GM18909 (cell line): ENCODE measurements at regions not wholly inside any gene's neighbourhood (a gene's known extent, or its start where the extent isn't known, plus 50 kb on each side); places are given as distances from the start of the nearest gene placed in this dataset.
A peak's percentile ranks its signal among the peaks of the same experiment; 100 is the strongest.

Experiments
- ATAC-seq: cut with Tn5 transposase; IDR thresholded peaks from one replicate; pipeline ENCODE4 v1.9.1; 2021; ENCODE audit warnings: mild to moderate bottlenecking; ENCODE audit not compliant: unreplicated experiment, poor library complexity

GRCh38 chr18:51621864-51622160 lies 424.3 kb upstream of the MEX3C start:
- no peak for ATAC-seq

- ATAC-seq: no peak
These were observed 425.2 kb upstream of the MEX3C start for GRCh38 chr18:51622702-51623101.

GRCh38 chr18:51623653-51624052 lies 426.2 kb upstream of the MEX3C start:
- no peak for ATAC-seq

DNA sequence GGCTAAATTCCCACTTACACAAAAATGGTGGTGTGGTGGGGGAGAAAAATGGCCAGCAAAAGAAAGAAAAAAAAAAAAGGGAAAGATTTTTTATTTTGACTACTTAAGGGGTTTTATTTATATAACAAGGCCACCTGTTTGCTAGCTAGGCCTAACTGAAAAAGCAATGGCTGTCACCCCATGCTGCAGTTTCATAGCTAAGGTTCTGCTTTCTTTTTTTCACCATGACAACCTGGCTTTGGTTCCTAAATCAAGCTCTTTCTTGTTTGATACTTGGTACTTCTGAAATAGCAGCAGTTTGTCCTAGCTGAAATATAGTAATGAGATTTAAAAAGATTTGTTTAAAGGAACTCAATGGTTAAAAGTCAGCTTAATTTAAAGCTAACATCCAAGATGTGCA lies 433.2 kb upstream of the MEX3C start:
- ATAC-seq: no peak

- ATAC-seq: no peak
These were observed 440.4 kb upstream of the MEX3C start for GRCh38 chr18:51637881-51638280.

DNA sequence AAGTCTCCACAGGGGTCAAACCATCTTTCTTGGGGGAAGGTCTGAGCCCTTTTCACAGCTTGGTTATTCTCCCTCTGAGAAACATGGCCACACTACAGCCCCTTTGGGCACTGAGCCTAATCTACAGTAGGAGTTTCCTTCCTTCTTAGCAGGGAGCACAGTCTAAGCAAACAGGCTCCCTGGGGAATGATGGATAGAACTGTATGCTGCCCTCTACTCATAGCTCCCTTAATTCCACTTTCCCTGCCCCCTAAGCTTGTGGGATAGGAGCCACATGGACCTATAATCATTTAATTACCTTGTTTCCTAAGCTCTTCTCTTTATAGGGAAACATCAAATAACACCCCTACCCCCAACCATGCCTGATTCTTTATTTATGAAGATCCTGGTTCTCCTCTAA lies 442.1 kb upstream of the MEX3C start:
- ATAC-seq: no peak

DNA sequence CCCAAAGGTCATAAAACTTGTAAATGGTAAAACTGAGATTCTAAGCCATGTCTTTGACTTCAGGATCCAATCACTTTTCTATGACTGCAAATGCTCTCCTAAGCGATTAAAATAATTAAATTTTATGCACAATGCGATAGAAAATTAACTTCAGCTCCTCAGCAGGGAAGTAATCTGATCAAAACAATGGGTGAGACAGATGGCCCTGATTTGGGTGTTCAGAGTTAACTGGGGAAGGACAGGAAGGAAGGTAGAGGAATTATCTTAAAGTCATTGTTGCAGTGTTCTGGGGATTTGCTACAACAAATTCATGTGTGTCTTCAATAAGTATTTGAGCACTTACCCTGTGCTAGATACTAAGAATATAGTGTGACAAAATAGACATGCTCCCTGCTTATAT lies 446.0 kb upstream of the MEX3C start:
- no peak for ATAC-seq

DNA sequence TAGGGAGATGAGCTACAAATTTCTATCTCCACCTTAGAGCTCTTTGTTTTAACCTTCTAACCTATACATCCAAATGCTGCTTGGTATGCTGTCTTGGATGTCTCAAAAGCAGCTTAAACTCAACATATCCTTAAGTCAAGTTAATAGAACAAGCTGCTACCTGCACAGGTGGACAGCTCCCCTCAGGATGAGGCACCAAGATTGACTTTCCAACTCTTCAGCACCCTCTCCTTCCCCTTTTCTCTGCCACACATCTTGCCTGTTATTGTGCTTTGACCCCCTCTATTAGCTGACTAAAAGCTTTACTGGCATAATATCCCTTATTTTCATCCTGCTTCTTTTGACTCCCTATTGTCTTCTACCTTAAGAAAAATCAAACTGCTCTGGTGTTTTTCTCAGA lies 448.1 kb upstream of the MEX3C start:
- no peak for ATAC-seq

DNA sequence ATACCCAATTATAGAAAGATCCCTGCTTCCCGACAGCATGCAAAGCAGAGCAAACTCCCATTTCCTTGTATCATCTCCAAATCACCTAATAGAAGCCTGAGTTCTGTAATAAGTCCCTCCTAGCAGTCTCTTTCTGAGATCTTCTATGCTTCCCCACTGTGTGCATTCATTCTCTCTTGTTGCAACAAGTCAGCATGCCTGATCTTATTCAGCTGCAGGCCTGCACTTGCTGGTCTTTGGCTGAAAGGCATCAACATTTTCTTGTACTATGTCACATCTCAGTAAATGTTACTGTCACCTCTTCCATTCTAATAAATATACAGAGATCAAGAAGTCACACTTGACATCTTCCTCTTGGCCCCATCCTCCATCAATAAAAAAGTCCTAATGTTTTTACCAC lies 449.9 kb upstream of the MEX3C start:
- no peak for ATAC-seq

DNA sequence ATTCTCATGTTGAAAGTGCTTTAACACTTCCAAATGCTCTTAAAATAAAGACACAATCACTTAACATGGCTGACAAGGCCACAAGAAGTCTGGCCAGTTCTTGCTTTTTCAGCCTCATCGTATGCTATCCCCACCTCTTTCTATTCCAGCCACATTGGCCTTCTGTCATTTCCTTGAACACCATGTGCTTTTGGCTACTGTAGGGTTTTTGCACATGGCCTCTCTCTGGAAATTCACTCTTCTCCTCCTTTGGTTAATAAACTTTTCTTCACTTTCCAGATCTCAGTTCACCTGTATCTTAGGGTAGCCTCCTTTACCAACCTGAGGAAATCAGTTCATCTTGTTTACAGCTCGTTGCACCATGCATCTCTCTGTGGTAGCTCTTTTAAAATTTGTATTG lies 450.5 kb upstream of the MEX3C start:
- ATAC-seq: no peak

DNA sequence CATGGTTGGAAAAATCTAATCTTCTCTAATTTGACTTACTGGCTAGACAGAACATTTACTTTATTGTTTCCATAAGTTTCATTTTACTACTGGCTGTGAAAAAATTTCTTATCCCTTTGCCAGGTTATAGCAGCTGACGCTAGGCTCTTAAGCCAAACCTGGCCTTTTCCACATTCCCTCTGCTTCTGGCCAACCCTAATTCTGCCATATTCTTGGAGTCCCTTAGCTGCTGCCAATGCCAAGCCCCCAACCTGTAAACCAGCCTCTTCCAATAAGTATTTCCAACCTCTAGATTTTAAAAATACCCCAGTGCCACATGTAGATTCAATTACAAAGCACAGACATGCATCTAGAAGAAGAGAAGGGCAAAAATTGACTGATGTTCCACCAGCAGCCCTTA lies 452.3 kb upstream of the MEX3C start:
- ATAC-seq: no peak

DNA sequence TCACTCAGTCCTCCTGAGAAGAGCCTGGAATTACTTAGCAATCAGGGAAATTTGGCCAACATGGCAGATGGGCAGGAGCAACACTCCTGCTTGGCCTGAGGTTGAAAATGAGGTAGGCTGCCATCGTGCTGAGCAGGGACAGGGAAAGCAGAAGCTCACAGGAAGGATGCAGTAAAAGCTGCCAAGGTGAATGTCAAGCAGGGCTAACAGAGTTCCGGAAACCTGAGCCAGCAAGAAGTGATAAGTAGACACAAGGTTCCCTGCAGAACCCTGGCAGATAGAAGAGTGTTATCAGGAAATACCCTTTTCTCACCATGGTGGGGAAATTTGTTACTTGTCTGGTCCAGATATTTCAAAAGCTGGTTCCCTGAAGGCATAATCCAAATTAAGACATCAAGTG lies 454.3 kb upstream of the MEX3C start:
- ATAC-seq: no peak

DNA sequence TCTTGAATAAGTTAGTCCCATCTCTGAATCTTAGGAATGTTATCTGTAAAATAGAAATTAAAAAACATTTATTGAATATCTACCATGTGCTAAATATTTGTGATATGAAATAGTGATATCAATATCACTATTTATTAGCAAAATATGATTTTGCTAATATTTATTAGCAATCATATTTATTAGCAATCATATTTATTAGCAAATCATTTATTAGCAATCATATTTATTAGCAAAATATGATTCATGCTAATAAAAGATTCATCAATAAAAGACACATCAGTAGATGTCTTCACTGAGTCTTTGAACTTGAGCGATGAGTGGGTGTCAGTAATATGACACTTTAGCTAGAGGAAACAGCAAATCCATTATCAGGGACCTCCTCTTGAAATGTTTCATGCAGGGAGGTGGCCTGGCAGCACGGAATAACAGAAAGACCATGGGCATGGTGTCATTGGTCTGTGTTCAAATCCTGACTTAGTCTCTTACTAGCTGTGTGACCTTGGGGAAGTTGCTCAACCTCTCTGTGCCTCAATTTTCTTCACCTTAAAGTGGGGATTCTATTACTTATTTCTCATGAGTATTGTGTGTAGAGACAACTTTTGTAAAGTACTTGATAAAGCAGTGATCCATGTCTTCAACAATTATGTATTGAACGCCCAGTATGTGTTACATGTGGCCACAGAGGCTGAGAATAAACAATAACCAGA lies 456.2 kb upstream of the MEX3C start:
- no peak for ATAC-seq

- peak; percentile 64 for ATAC-seq
These were observed 457.2 kb upstream of the MEX3C start for GRCh38 chr18:51654488-51655326.

- peak; percentile 89 for ATAC-seq
These were observed 457.8 kb upstream of the MEX3C start for GRCh38 chr18:51655327-51655698.

DNA sequence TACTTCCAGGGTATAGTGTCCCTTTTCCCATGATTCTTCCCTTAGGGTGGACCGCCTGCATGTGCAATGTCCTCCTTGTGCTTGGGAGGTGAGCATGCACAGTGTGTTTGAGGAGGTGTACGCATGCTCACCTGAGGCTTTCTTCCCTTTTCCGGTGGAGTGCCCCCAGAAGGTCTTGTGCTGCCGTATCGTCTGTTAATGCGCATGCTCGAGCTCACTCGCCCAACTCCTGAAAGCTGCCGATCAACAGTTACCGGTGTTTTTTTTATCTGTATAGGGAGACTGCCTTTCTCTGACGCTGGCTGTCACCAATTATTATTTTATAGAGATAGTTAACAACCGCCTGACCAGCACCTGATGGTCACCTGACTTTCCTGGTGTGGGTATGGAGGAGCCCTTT lies 458.8 kb upstream of the MEX3C start:
- no peak for ATAC-seq

- no peak for ATAC-seq
These were observed 461.0 kb upstream of the MEX3C start for GRCh38 chr18:51658436-51658835.

- ATAC-seq: no peak
These were observed 462.3 kb upstream of the MEX3C start for GRCh38 chr18:51659781-51660180.

GRCh38 chr18:51660188-51660715 lies 462.8 kb upstream of the MEX3C start:
- ATAC-seq: no peak

DNA sequence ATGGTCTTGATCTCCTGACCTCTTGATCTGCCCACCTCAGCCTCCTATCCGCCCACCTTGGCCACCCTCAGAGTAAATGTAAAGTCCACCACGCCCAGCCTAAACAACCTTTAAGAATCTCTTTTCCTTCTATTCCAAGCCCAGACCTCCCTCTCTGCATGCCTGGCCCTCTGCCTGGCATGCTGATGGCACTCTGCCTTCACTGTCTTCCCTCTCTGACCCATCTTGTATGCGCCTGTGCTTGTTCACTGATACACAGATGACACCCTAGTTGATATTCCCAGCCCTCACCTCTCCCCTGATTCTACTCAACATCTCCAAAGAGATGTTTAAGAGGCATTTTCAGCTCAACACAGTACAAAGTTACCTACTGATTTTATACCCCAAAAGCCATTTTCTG lies 466.8 kb upstream of the MEX3C start:
- no peak for ATAC-seq

DNA sequence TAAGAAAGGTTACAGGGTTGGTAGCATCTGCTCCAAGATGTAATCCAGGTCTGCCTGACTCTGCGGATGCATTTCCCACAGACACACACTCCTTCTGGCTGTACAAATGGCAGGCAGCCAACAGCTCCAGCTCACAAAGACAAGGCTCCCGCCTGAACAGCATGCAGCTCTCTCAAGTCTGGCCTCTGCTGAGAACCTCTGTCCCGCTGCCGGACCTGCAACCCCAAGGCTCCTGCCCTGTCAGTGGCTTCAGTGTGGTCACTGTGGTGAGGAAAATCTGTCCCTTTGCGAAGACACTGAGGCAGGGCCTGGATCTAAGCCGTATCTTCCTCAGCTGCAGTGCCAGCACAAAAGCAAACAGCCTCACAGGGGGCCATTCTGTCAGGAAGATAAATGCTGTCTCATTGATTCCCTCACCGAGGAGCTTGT lies 469.3 kb upstream of the MEX3C start:
- ATAC-seq: no peak

GRCh38 chr18:51668101-51668500 lies 470.6 kb upstream of the MEX3C start:
- peak; percentile 65 for ATAC-seq
